Activated CD8-positive, alpha-beta memory T cell treated with anti-CD3 and anti-CD28 coated beads for 48 hours (primary cell): ENCODE measurements at regions not wholly inside any gene's neighbourhood (a gene's known extent, or its start where the extent isn't known, plus 50 kb on each side); places are given as distances from the start of the nearest gene placed in this dataset.

ENCODE experiments used
- DNase-seq, 3 experiments: peaks; one replicate each; pipeline ENCODE4 v3.0.0-alpha.2; 2020; ENCODE audit warnings: low read depth in 2 of 3, low spot score in 2 of 3

DNA sequence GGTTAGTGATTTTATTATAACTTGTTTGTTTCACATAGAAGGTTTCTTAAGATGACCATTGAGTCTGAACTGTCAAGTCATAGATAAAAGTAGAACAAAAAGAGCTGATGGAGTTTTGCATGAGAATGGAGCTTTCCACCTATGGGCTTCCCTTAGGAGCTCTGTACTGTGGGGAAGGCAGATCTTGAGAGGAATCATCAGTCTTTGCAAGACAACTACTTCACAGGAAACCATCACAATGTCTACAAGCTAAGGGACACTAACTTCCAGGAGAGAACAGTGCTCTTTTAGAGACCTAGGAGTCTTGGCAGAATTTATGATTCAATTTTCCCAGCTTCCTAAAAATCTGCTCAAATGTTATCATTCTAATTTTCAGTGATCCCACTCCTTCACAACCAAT is 78.2 kb downstream of the FBXO5 start:
- no peak for DNase-seq

DNA sequence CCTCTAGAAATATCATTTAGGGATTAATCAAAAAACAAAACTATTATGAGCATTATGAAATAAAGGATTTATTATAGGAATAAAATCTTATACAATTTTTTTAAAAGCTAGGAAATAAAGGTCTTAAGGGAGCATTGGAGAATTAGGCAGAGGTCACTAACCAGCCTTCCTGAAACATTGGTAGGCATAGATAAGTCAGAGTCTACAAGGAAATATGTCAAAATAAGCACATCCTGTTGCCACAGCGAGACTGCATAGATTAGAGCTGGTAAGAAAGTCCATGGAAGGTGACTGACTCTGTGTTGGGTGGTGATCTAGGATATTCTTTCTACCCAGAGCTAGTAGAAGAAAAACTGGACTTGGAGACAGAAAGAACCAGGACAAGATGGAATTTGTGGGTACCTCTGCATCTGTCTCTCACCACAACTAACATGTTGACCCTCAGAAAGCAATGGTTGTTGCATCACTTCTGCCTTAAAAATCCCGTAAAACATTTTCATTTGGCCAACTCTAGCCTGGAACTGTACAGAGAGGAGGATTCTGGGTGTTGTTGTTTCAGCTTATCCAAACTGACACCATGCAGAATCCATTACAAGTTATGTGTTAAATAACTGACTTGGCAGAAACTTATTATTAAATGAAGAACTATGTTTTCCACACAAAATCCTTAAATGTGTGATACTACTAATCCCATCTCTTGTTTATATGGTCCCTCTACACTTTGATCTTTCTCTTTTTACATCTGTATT is 77.1 kb downstream of the FBXO5 start:
- DNase-seq: no peak

DNA sequence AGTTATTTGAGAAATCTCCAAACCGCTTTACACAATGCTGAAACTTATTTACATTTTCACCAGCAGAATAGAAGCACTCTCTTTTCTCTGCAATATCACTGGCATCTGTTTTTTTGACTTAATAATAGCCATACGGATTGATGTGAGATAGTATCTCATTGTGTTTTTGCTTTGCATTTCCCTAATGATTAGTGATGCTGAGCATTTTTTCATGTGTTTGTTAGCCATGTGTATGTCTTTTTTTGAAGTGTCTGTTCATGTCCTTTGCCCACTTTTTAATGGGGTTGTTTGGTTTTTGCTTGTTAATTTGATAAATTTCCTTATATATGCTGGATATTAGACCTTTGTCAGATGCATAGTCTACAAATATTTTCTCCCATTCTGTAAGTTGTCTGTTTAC is 73.6 kb downstream of the FBXO5 start:
- no peak for DNase-seq

DNA sequence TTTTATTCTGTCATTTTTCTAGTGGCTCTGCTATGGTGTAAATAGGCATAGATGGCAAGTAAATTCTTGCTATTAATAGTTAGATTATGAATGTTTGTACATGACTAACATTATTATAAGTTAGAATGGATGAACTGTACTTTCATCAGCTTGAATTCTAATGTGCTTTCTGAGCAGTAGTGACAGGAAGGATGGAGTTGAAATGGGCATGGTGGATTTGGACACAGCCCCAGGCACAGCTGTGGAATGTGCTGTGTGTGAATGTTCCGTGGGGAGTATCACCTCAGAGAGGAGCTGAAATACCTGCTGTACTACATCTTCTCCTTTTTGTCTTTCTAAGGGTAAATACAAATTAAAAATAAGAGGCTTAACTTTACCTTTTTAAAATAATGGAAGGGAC is 66.8 kb downstream of the FBXO5 start:
- no peak for DNase-seq

DNA sequence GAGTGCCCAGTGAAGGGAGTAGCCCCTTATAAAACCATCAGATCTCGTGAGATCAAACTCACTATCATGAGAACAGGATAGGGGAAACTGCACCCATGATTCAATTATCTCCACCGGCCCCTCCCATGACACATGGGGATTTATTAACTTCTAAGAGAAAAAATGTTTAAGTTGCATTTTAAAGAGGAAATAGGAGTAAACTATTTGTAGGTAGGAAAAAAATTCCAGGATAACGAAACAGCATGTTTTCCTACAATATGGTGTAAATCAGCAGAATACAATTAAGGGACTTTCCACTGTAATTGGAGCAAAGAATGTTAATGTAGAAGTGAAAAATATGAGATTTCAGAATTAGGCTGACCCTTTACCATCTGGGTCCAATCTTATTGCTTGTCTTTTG is 63.9 kb downstream of the FBXO5 start:
- DNase-seq: no peak

DNA sequence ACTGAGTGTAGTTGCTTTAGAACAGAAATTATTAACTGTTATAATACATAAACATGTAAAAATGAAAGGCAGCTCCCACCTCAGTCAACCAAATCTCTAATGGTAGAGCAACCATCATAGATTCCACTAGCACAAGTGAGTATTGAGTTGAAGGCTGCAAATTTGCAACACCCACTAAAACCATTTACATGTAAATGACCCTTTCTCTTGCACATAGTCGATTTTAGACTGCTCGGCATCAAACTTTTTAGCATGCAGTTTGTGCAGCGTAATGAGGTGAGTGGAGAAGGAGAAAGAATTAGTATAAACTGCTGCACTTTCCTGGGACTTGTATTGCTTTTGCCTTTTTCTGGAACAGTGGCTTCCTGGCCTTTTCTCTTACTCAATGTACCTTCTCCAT is 62.8 kb downstream of the FBXO5 start:
- no peak for DNase-seq
